IPS-NIHi11 (cell line): ENCODE measurements at regions not wholly inside any gene's neighbourhood (a gene's known extent, or its start where the extent isn't known, plus 50 kb on each side); places are given as distances from the start of the nearest gene placed in this dataset.

Experiments used
- DNase-seq: peaks from one replicate; pipeline ENCODE4 v3.0.0; 2012; ENCODE audit warnings: mixed read lengths, low spot score

- DNase-seq = peak; percentile 26
Measured at GRCh38 chr6:6891125-6891721, 216.5 kb upstream of the RREB1 start.

- DNase-seq = no peak
Measured at GRCh38 chr6:6891949-6892461, 215.8 kb upstream of the RREB1 start.

GRCh38 chr6:6892744-6893583 lies 214.8 kb upstream of the RREB1 start:
- no peak for DNase-seq

GRCh38 chr6:6893701-6894100 lies 214.1 kb upstream of the RREB1 start:
- DNase-seq = no peak

GRCh38 chr6:6895929-6896328 lies 211.8 kb upstream of the RREB1 start:
- no peak for DNase-seq

- DNase-seq = no peak
Measured at GRCh38 chr6:6897140-6897539, 210.6 kb upstream of the RREB1 start.

GRCh38 chr6:6900569-6901204 lies 207.1 kb upstream of the RREB1 start:
- DNase-seq = no peak

- no peak for DNase-seq
Measured at GRCh38 chr6:6901205-6901719, 206.5 kb upstream of the RREB1 start.

- DNase-seq = no peak
Measured at GRCh38 chr6:6901945-6902344, 205.8 kb upstream of the RREB1 start.

GRCh38 chr6:6905961-6906518 lies 201.7 kb upstream of the RREB1 start:
- no peak for DNase-seq

GRCh38 chr6:6906570-6907213 lies 201.1 kb upstream of the RREB1 start:
- DNase-seq = no peak

- DNase-seq = no peak
Measured at GRCh38 chr6:6907286-6907685, 200.5 kb upstream of the RREB1 start.

- no peak for DNase-seq
Measured at GRCh38 chr6:6908121-6908520, 199.6 kb upstream of the RREB1 start.

GRCh38 chr6:6909111-6909510 lies 198.7 kb upstream of the RREB1 start:
- no peak for DNase-seq

- no peak for DNase-seq
Measured at GRCh38 chr6:6910734-6911295, 196.9 kb upstream of the RREB1 start.

GRCh38 chr6:6911391-6911790 lies 196.4 kb upstream of the RREB1 start:
- no peak for DNase-seq

- DNase-seq = no peak
Measured at GRCh38 chr6:6912817-6913744, 194.7 kb upstream of the RREB1 start.

- DNase-seq = no peak
Measured at GRCh38 chr6:6915219-6915618, 192.5 kb upstream of the RREB1 start.

- no peak for DNase-seq
Measured at GRCh38 chr6:6915813-6916547, 191.8 kb upstream of the RREB1 start.

- DNase-seq = no peak
Measured at GRCh38 chr6:6916598-6916997, 191.2 kb upstream of the RREB1 start.
